H9 (cell line): ENCODE measurements at regions not wholly inside any gene's neighbourhood (a gene's known extent, or its start where the extent isn't known, plus 50 kb on each side); places are given as distances from the start of the nearest gene placed in this dataset.

ENCODE experiments used
- DNase-seq: peaks from one replicate; pipeline ENCODE4 v3.0.0-alpha.2; 2017
- H2AFZ ChIP-seq: one replicate; pipeline ENCODE4 v1.6.1; 2013; ENCODE audit warnings: mild to moderate bottlenecking, low read length, control low read depth, moderate library complexity
- H2AK5ac ChIP-seq: 2 replicates; pipeline ENCODE4 v1.6.1; 2013; ENCODE audit warnings: low read length, control low read depth, mixed read lengths; ENCODE audit not compliant: insufficient read length
- H2BK120ac ChIP-seq: one replicate; pipeline ENCODE4 v1.6.1; 2013; ENCODE audit warnings: low read depth, mild to moderate bottlenecking, low read length, control low read depth, inconsistent platforms; ENCODE audit not compliant: poor library complexity, severe bottlenecking
- H2BK12ac ChIP-seq: 2 replicates; pipeline ENCODE4 v1.6.1; 2013; ENCODE audit warnings: low read length, control low read depth, mixed read lengths, low read depth; ENCODE audit not compliant: insufficient read length
- H2BK15ac ChIP-seq: 2 replicates; pipeline ENCODE4 v1.6.1; 2013; ENCODE audit warnings: low read depth, low read length, control low read depth
- H2BK20ac ChIP-seq: one replicate; pipeline ENCODE4 v1.6.1; 2013; ENCODE audit warnings: low read depth, mild to moderate bottlenecking, low read length, control low read depth, inconsistent platforms; ENCODE audit not compliant: poor library complexity, severe bottlenecking
- H2BK5ac ChIP-seq: 2 replicates; pipeline ENCODE4 v1.6.1; 2013; ENCODE audit warnings: low read length, control low read depth, mixed read lengths; ENCODE audit not compliant: insufficient read length
- H3K14ac ChIP-seq: 2 replicates; pipeline ENCODE4 v1.6.1; 2013; ENCODE audit warnings: low read length, control low read depth; ENCODE audit not compliant: insufficient read depth
- H3K18ac ChIP-seq: 2 replicates; pipeline ENCODE4 v1.6.1; 2013; ENCODE audit warnings: low read depth, mild to moderate bottlenecking, mixed read lengths, low read length, control low read depth; ENCODE audit not compliant: insufficient read length
- H3K23ac ChIP-seq: 2 replicates; pipeline ENCODE4 v1.6.1; 2013; ENCODE audit warnings: low read length, control low read depth, mixed read lengths, low read depth; ENCODE audit not compliant: insufficient read length
- H3K23me2 ChIP-seq: 2 replicates; pipeline ENCODE4 v1.6.1; 2013; ENCODE audit warnings: low read depth, mild to moderate bottlenecking, mixed read lengths, low read length, control low read depth; ENCODE audit not compliant: insufficient read length, poor library complexity, severe bottlenecking
- H3K27ac ChIP-seq: 2 replicates; pipeline ENCODE4 v1.5.1; 2013; ENCODE audit warnings: low read length, control low read depth, mixed read lengths, low read depth; ENCODE audit not compliant: insufficient read length
- H3K27me3 ChIP-seq: 2 replicates; pipeline ENCODE4 v1.6.1; 2013; ENCODE audit warnings: low read length, control low read depth, inconsistent platforms; ENCODE audit not compliant: insufficient read depth
- H3K4ac ChIP-seq: 2 replicates; pipeline ENCODE4 v1.6.1; 2013; ENCODE audit warnings: low read depth, mild to moderate bottlenecking, control low read depth, inconsistent platforms, low read length, moderate library complexity
- H3K4me1 ChIP-seq: 2 replicates; pipeline ENCODE4 v1.6.1; 2013; ENCODE audit warnings: low read length, control low read depth, inconsistent platforms; ENCODE audit not compliant: insufficient read depth
- H3K4me2 ChIP-seq: 2 replicates; pipeline ENCODE4 v1.6.1; 2013; ENCODE audit warnings: low read length, control low read depth, mixed read lengths; ENCODE audit not compliant: insufficient read length, insufficient read depth
- H3K56ac ChIP-seq: 2 replicates; pipeline ENCODE4 v1.6.1; 2013; ENCODE audit warnings: low read depth, mild to moderate bottlenecking, mixed read lengths, low read length, control low read depth; ENCODE audit not compliant: insufficient read length
- H3K79me1 ChIP-seq: 2 replicates; pipeline ENCODE4 v1.6.1; 2013; ENCODE audit warnings: low read depth, mild to moderate bottlenecking, moderate library complexity, low read length, control low read depth, inconsistent platforms; ENCODE audit not compliant: insufficient read depth, poor library complexity, severe bottlenecking
- H3K79me2 ChIP-seq: 2 replicates; pipeline ENCODE4 v1.6.1; 2013; ENCODE audit warnings: low read length, control low read depth, inconsistent platforms; ENCODE audit not compliant: insufficient read depth
- H3K9ac ChIP-seq: 2 replicates; pipeline ENCODE4 v1.6.1; 2013; ENCODE audit warnings: low read length, control low read depth, mixed read lengths; ENCODE audit not compliant: insufficient read length; ENCODE audit errors: extremely low read depth
- H3K9me3 ChIP-seq: one replicate; pipeline ENCODE4 v1.6.1; 2013; ENCODE audit warnings: low read depth, low read length, inconsistent platforms; ENCODE audit not compliant: control insufficient read depth
- H3T11ph ChIP-seq: one replicate; pipeline ENCODE4 v1.6.1; 2013; ENCODE audit warnings: mild to moderate bottlenecking, low read length, control low read depth, inconsistent platforms
- H4K20me1 ChIP-seq: one replicate; pipeline ENCODE4 v1.6.1; 2013; ENCODE audit not compliant: control insufficient read depth, insufficient read length, insufficient read depth
- H4K5ac ChIP-seq: 2 replicates; pipeline ENCODE4 v1.6.1; 2013; ENCODE audit warnings: low read depth, mild to moderate bottlenecking, mixed read lengths, low read length, control low read depth; ENCODE audit not compliant: insufficient read length
- H4K8ac ChIP-seq: replicated peaks from 2 replicates; pipeline ENCODE4 v1.6.1; 2013; ENCODE audit warnings: low read length, control low read depth, mixed read lengths, low read depth; ENCODE audit not compliant: insufficient read length
- H4K91ac ChIP-seq: 2 replicates; pipeline ENCODE4 v1.6.1; 2013; ENCODE audit warnings: low read depth, mild to moderate bottlenecking, moderate library complexity, mixed read lengths, low read length, control low read depth; ENCODE audit not compliant: insufficient read length
- H3K27ac Mint-ChIP-seq, 3 experiments: 2 replicates in 2 of 3; 3 replicates in 1 of 3; pipeline ENCODE4 v1.8.0; 2020 to 2021; ENCODE audit warnings: mixed read lengths in 3 of 3, mild to moderate bottlenecking in 1 of 3, moderate library complexity in 1 of 3
- H3K27me3 Mint-ChIP-seq: 2 replicates; pipeline ENCODE4 v1.8.0; 2021; ENCODE audit warnings: low read depth, mild to moderate bottlenecking, moderate library complexity, mixed read lengths
- H3K36me3 Mint-ChIP-seq, 3 experiments: 2 replicates in 2 of 3; 3 replicates in 1 of 3; pipeline ENCODE4 v1.8.0; 2020 to 2021; ENCODE audit warnings: low read depth in 3 of 3, mixed read lengths in 3 of 3; ENCODE audit not compliant: insufficient read depth in 1 of 3
- H3K4me1 Mint-ChIP-seq, 2 experiments: 2 replicates each; pipeline ENCODE4 v1.8.0; 2020; ENCODE audit warnings: mixed read lengths in 2 of 2
- H3K4me3 Mint-ChIP-seq, 2 experiments: 2 replicates in 1 of 2; 3 replicates in 1 of 2; pipeline ENCODE4 v1.8.0; 2020 to 2021; ENCODE audit warnings: mild to moderate bottlenecking in 2 of 2, mixed read lengths in 2 of 2, moderate library complexity in 1 of 2
- H3K9me3 Mint-ChIP-seq, 2 experiments: 2 replicates in 1 of 2; 3 replicates in 1 of 2; pipeline ENCODE4 v1.8.0; 2020; ENCODE audit warnings: mild to moderate bottlenecking in 2 of 2, mixed read lengths in 2 of 2, moderate library complexity in 1 of 2
- WGBS: extraction: QIAGEN DNeasy Blood & Tissue Kit; methylation state at CpG from one replicate; pipeline ENCODE4 v1.1.7; 2013; ENCODE audit warnings: missing lambda C conversion rate, low lambda C conversion rate, mixed read lengths; ENCODE audit not compliant: insufficient read length; ENCODE audit errors: extremely low coverage; 5-methylcytosine and 5-hydroxymethylcytosine counted together
- TF ChIP-seq, protein P1 (sequence below): fragments of 200-600 bp; sonication (generic); conservative IDR thresholded peaks from 3 replicates; pipeline ENCODE4 v1.8.0; 2021; ENCODE audit warnings: antibody characterized with exemption, mild to moderate bottlenecking

DNA sequence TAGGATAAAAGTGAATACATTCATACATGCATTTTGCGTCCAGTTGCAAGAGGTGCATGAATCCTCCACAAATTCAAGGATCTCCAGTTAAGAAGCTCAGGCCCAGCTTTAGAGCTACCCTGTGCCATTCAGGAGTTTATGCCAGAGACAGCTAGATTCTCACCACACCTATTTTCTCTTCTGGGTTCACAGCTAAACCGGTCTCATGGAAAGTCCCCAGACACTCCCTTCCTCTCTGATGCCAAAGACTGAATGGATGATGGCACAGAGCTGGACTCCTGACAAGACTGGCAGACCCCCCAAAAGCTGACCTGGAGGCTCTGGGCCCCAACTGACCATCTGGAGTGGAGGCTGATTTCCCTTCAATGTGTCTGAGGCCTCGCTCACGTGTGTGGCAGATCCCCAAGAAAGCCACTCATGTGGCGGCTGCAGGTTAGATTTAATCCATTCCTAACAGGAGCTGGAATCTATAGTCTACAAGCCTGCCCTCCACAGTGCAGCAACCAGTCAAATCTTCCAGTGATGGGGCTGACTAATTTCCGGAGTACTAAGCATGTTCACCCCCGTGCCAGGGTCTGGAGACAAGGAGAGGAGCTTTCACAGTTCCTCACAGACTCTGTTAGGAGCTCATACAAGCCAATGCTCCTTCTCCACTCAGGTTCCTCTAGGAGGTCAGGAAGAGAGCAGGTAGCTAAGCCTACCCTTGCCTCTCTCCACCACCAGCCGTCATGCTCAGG lies 257.1 kb downstream of the BCL11A start:
- Histone ChIP-seq H3K18ac (no peak overlapping the region), H3K4ac (no peak overlapping the region), H3K4me1 (peaks cover 4% of the 10 kb centered on the region; the same call in 1 of the 2 replicates), H3K14ac (no peak overlapping the region), H3K79me1 (no peaks in the 10 kb centered on the region), H2BK15ac (no peak overlapping the region), H4K5ac (no peak overlapping the region), H3K23me2 (no peaks in the 10 kb centered on the region), H3K4me2 (no peak overlapping the region), H2BK120ac (no peak overlapping the region), H2AFZ (no peak overlapping the region), H3K56ac (no peak overlapping the region), H2BK12ac (no peak overlapping the region), H3K27ac (no peak overlapping the region), H4K8ac (no peak overlapping the region), H3K9me3 (no peaks in the 10 kb centered on the region), H3K9ac (no peak overlapping the region), H2BK20ac (no peak overlapping the region), H3K79me2 (no peaks in the 10 kb centered on the region), H4K91ac (no peak overlapping the region), H2BK5ac (no peak overlapping the region), H3K27me3 (no peaks in the 10 kb centered on the region), H2AK5ac (no peak overlapping the region), H3T11ph (no peak overlapping the region), H4K20me1 (no peaks in the 10 kb centered on the region), H3K23ac (no peak overlapping the region)
- peaks cover 4% of the 10 kb centered on the region in 2 experiments; a peak in 4 of 5 replicates for H3K9me3 Mint-ChIP-seq
- no CpG with 5 or more reads among the region's 8 CpGs for WGBS
- no peak overlapping the region for H3K27ac Mint-ChIP-seq
- DNase-seq: no peak
- TF ChIP-seq, protein P1, sequence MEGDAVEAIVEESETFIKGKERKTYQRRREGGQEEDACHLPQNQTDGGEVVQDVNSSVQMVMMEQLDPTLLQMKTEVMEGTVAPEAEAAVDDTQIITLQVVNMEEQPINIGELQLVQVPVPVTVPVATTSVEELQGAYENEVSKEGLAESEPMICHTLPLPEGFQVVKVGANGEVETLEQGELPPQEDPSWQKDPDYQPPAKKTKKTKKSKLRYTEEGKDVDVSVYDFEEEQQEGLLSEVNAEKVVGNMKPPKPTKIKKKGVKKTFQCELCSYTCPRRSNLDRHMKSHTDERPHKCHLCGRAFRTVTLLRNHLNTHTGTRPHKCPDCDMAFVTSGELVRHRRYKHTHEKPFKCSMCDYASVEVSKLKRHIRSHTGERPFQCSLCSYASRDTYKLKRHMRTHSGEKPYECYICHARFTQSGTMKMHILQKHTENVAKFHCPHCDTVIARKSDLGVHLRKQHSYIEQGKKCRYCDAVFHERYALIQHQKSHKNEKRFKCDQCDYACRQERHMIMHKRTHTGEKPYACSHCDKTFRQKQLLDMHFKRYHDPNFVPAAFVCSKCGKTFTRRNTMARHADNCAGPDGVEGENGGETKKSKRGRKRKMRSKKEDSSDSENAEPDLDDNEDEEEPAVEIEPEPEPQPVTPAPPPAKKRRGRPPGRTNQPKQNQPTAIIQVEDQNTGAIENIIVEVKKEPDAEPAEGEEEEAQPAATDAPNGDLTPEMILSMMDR: no peak
- peaks cover 0 to 4% (median 2%) of the 10 kb centered on the region in 3 experiments; a peak in 3 of 7 replicates for H3K36me3 Mint-ChIP-seq
- no peak overlapping the region for H3K4me3 Mint-ChIP-seq
- peaks cover 11% of the 10 kb centered on the region for H3K27me3 Mint-ChIP-seq
- peaks cover 19 to 27% of the 10 kb centered on the region in 2 experiments for H3K4me1 Mint-ChIP-seq
